SW480 (cell line): ENCODE measurements at regions not wholly inside any gene's neighbourhood (a gene's known extent, or its start where the extent isn't known, plus 50 kb on each side); places are given as distances from the start of the nearest gene placed in this dataset.
"Not testable (repeated sequence)": the region's sequence is repeated elsewhere in the genome, so short reads cannot be mapped to it uniquely, and the experiment has no call there.

ENCODE experiments used
- DNase-seq: peaks from one replicate; pipeline ENCODE4 v3.0.0-alpha.2; 2016; ENCODE audit warnings: low spot score

- DNase-seq = no peak
These were observed 58.6 kb upstream of the CNTNAP2 start for GRCh38 chr7:146057958-146058357.

GRCh38 chr7:146054909-146055308 lies 61.7 kb upstream of the CNTNAP2 start:
- no peak for DNase-seq

GRCh38 chr7:146053492-146053891 lies 63.1 kb upstream of the CNTNAP2 start:
- no peak for DNase-seq

- not testable (repeated sequence) for DNase-seq
These were observed 73.3 kb upstream of the CNTNAP2 start for GRCh38 chr7:146043310-146043709.

- DNase-seq = no peak
These were observed 88.3 kb upstream of the CNTNAP2 start for GRCh38 chr7:146028251-146028750.

- no peak for DNase-seq
These were observed 89.4 kb upstream of the CNTNAP2 start for GRCh38 chr7:146027243-146027642.

- no peak for DNase-seq
These were observed 93.8 kb upstream of the CNTNAP2 start for GRCh38 chr7:146022776-146023175.

- DNase-seq = not testable (repeated sequence)
These were observed 97.3 kb upstream of the CNTNAP2 start for GRCh38 chr7:146019041-146020004.

- not testable (repeated sequence) for DNase-seq
These were observed 99.2 kb upstream of the CNTNAP2 start for GRCh38 chr7:146017366-146017765.

- DNase-seq = not testable (repeated sequence)
These were observed 102.4 kb upstream of the CNTNAP2 start for GRCh38 chr7:146014154-146014553.

GRCh38 chr7:146008293-146008692 lies 108.3 kb upstream of the CNTNAP2 start:
- DNase-seq = no peak

- DNase-seq = no peak
These were observed 111.8 kb upstream of the CNTNAP2 start for GRCh38 chr7:146004805-146005204.

- peak; percentile 14 for DNase-seq
These were observed 114.0 kb upstream of the CNTNAP2 start for GRCh38 chr7:146002431-146003078.

- no peak for DNase-seq
These were observed 114.6 kb upstream of the CNTNAP2 start for GRCh38 chr7:146002008-146002407.

GRCh38 chr7:146000882-146001281 lies 115.7 kb upstream of the CNTNAP2 start:
- no peak for DNase-seq

GRCh38 chr7:145989469-145989868 lies 127.1 kb upstream of the CNTNAP2 start:
- no peak for DNase-seq

- DNase-seq = no peak
These were observed 130.2 kb upstream of the CNTNAP2 start for GRCh38 chr7:145986248-145986874.

- no peak for DNase-seq
These were observed 137.8 kb upstream of the CNTNAP2 start for GRCh38 chr7:145978769-145979168.

GRCh38 chr7:145959981-145960380 lies 156.6 kb upstream of the CNTNAP2 start:
- DNase-seq = no peak

- DNase-seq = no peak
These were observed 159.3 kb upstream of the CNTNAP2 start for GRCh38 chr7:145957160-145957890.

- DNase-seq = no peak
These were observed 165.0 kb upstream of the CNTNAP2 start for GRCh38 chr7:145951566-145951965.

- no peak for DNase-seq
These were observed 187.7 kb upstream of the CNTNAP2 start for GRCh38 chr7:145928937-145929336.
